BLaER1 (cell line): ENCODE measurements at regions not wholly inside any gene's neighbourhood (a gene's known extent, or its start where the extent isn't known, plus 50 kb on each side); places are given as distances from the start of the nearest gene placed in this dataset.

Experiments
- H3K27ac ChIP-seq: shearing (Covaris generic); formaldehyde crosslinking; 2 replicates; pipeline ENCODE4 v1.8.1; 2022
- H3K27me3 ChIP-seq: shearing (Covaris generic); formaldehyde crosslinking; 2 replicates; pipeline ENCODE4 v1.8.1; 2022
- H3K36me3 ChIP-seq: shearing (Covaris generic); formaldehyde crosslinking; 2 replicates; pipeline ENCODE4 v1.8.1; 2022
- H3K4me1 ChIP-seq: shearing (Covaris generic); formaldehyde crosslinking; 2 replicates; pipeline ENCODE4 v1.8.1; 2022
- H3K4me2 ChIP-seq: shearing (Covaris generic); formaldehyde crosslinking; 2 replicates; pipeline ENCODE4 v1.8.1; 2022
- H3K4me3 ChIP-seq: shearing (Covaris generic); formaldehyde crosslinking; 2 replicates; pipeline ENCODE4 v1.8.1; 2022
- H3K9ac ChIP-seq: shearing (Covaris generic); formaldehyde crosslinking; 2 replicates; pipeline ENCODE4 v1.8.1; 2022
- H3K9me3 ChIP-seq: shearing (Covaris generic); formaldehyde crosslinking; 2 replicates; pipeline ENCODE4 v1.8.1; 2022
- H4K20me1 ChIP-seq: shearing (Covaris generic); formaldehyde crosslinking; 2 replicates; pipeline ENCODE4 v1.8.1; 2022
- Cebpa-rat ChIP-seq: shearing (Covaris generic); IDR thresholded peaks from 2 replicates; pipeline ENCODE4 v1.8.1; 2022

DNA sequence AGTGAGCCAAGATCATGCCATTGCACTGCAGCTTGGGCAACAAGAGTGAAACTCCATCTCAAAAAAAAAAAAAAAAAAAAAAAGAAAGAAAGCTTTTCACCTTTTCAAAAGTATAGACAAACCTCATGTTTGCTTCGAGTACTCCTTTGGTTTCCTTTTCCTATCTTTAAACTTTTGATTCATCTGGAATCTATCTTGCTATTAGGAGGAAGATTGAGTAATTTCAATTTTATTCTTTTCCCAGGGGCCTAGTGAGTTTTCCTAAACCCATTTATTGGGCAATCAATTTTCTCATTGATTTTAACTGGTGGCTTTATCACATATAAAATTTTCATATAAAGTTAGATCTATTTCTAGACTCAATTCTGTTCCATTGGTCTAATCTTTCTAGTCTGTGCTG lies 190.5 kb upstream of the VEPH1 start:
- no peak overlapping the region for H3K4me3 ChIP-seq
- no peaks in the 10 kb centered on the region for H3K36me3 ChIP-seq
- H3K27me3 ChIP-seq, result no peaks in the 10 kb centered on the region
- no peak overlapping the region for H3K27ac ChIP-seq
- H3K4me2 ChIP-seq, result no peak overlapping the region
- no peak for TF ChIP-seq Cebpa-rat
- H3K9me3 ChIP-seq, result peaks cover 15% of the 10 kb centered on the region
- H3K4me1 ChIP-seq, result peaks cover 11% of the 10 kb centered on the region
- no peaks in the 10 kb centered on the region for H4K20me1 ChIP-seq
- H3K9ac ChIP-seq, result no peak overlapping the region

DNA sequence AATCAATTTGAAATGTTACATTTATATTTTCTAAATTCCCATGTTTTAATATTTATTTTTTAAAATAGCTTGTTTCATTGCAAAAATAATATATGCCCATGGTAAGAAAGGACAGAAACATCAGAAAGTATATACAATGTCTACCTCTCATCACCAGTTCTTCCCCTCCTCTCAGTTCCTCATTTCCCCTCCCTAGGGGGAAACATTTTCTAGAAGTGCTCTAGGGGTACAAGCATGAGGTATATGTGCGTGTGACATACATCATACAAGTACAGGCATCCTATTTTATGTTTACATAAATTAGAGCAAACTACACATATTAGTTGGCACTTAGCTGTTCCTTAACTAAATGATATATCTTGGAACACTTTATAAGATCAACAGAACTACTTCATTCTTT lies 189.3 kb upstream of the VEPH1 start:
- Histone ChIP-seq H3K4me1 (no peaks in the 10 kb centered on the region), H3K9me3 (peaks cover 7% of the 10 kb centered on the region), H4K20me1 (no peaks in the 10 kb centered on the region), H3K27me3 (no peaks in the 10 kb centered on the region), H3K4me3 (no peak overlapping the region), H3K9ac (no peak overlapping the region), H3K4me2 (no peak overlapping the region), H3K36me3 (no peaks in the 10 kb centered on the region), H3K27ac (no peak overlapping the region)
- no peak for TF ChIP-seq Cebpa-rat

DNA sequence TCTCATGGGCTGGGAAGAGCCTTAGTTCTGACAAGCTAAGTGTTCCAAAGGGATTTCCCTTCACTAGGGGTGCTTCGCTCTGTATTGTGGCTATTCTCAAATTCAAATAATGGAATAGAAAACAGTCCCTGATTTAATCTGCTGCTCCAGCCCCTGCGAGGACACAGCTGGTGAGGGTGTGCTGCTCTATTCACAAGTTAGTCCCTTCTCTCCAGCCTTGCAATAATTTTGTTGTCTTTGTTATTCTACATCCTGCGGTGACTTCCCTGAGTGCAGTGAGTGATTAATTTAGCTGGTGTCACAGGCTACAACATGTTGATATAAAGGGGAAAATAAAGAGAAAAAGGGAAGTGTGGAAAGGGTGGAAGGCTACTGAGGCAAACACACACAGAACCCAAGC lies 180.5 kb upstream of the VEPH1 start:
- H3K27ac ChIP-seq, result no peak overlapping the region
- H3K4me2 ChIP-seq, result peak overlapping the region; percentile 54

DNA sequence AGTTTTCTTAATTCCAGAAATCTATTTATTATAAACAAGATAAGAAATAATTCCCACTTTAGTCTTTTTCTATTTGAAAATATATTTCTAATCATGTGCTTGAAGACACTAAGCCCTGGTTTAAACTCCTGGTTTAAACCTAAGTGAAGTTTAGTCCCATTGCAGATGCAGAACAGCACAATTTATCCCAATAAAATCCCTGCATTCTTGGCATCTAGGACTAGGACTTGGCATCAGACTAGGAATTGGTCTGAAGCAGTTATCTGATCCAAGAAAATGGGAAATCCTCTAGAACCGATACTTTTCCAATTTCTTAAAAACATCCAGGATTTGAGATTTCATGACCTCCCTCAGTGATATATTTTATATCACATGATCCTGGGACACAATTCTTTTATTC lies 168.8 kb upstream of the VEPH1 start:
- no peaks in the 10 kb centered on the region for H3K4me1 ChIP-seq
- no peak for TF ChIP-seq Cebpa-rat
- no peak overlapping the region for H3K4me2 ChIP-seq
- H3K36me3 ChIP-seq, result no peaks in the 10 kb centered on the region
- no peak overlapping the region for H3K4me3 ChIP-seq
- no peaks in the 10 kb centered on the region for H3K27me3 ChIP-seq
- H3K9ac ChIP-seq, result no peak overlapping the region
- H3K9me3 ChIP-seq, result no peaks in the 10 kb centered on the region
- H4K20me1 ChIP-seq, result no peaks in the 10 kb centered on the region
- H3K27ac ChIP-seq, result no peak overlapping the region

More for the DNA sequence above, 180.5 kb upstream of the VEPH1 start:
- Histone ChIP-seq H3K9me3 (peaks cover 19% of the 10 kb centered on the region), H3K4me1 (peaks cover 19% of the 10 kb centered on the region), H3K36me3 (no peaks in the 10 kb centered on the region), H3K9ac (no peak overlapping the region), H4K20me1 (no peaks in the 10 kb centered on the region), H3K4me3 (no peak overlapping the region), H3K27me3 (no peaks in the 10 kb centered on the region)
- TF ChIP-seq Cebpa-rat, result no peak

DNA sequence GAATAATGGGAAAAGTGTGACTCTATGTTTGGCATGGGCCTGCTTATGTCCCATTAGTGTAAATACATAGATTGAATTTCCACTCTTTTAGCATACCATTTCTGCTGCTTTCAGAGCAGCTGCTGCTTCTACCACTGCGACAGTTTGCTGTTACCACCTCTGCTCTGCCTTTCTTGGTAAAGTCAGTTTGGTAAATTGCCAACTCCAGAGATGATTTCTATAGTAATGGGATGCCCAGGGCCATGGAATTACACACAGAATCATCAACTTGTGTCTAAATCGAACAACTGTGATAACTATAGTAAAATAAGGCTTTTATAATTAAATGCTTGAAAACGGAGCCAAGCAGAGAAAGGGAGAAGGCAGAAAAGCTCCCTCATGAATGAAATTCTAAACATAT lies 168.4 kb upstream of the VEPH1 start:
- H3K4me3 ChIP-seq, result no peak overlapping the region
- H3K9me3 ChIP-seq, result no peaks in the 10 kb centered on the region
- H3K4me1 ChIP-seq, result no peaks in the 10 kb centered on the region
- TF ChIP-seq Cebpa-rat, result no peak
- H3K4me2 ChIP-seq, result no peak overlapping the region
- H3K27ac ChIP-seq, result no peak overlapping the region
- H3K27me3 ChIP-seq, result no peaks in the 10 kb centered on the region
- H3K36me3 ChIP-seq, result no peaks in the 10 kb centered on the region
- no peaks in the 10 kb centered on the region for H4K20me1 ChIP-seq
- no peak overlapping the region for H3K9ac ChIP-seq

DNA sequence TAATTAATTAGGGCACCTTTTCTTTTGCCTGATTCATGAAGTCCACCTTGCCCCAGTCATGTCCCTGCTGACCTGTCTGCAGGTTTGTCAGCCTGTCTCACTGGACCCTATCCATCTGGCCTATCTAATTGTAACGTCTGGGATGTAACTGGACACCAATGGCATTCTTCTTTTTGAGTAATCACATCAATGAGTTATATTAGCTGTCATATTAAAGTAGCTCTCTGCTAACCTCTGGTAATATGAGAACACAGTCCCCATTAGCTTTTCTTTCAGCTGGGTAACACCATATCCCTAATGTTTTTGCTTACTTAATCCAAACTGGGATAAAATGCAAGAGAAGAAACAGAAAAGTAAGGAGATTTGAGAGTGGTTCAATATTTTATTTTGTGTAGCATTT lies 166.2 kb upstream of the VEPH1 start:
- Histone ChIP-seq H3K9ac (no peak overlapping the region), H4K20me1 (no peaks in the 10 kb centered on the region), H3K9me3 (no peaks in the 10 kb centered on the region), H3K36me3 (no peaks in the 10 kb centered on the region), H3K4me3 (no peak overlapping the region), H3K4me2 (no peak overlapping the region), H3K27ac (no peak overlapping the region), H3K4me1 (no peaks in the 10 kb centered on the region), H3K27me3 (no peaks in the 10 kb centered on the region)
- no peak for TF ChIP-seq Cebpa-rat

DNA sequence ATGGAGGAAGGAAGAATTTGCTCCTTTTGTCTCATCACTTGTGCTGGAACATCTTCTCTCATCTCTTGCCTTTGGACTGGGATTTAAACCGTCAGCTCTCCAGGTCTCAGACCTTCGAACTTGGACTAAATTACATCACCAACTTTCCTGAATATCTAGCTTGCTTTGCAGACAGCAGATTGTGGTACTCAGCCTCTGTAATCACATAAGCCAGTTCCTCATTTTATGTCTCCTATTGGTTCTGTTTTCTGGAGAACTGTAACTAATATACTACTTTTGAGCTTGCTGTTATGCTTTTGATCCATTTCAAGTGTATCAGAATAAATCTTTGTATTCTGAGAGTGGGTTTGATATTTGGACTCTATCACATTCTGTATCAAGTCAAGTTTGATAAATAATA lies 164.3 kb upstream of the VEPH1 start:
- TF ChIP-seq Cebpa-rat, result no peak
- H3K27me3 ChIP-seq, result no peaks in the 10 kb centered on the region
- no peak overlapping the region for H3K9ac ChIP-seq
- no peak overlapping the region for H3K4me3 ChIP-seq
- no peaks in the 10 kb centered on the region for H3K36me3 ChIP-seq
- no peaks in the 10 kb centered on the region for H3K9me3 ChIP-seq
- H4K20me1 ChIP-seq, result no peaks in the 10 kb centered on the region
- H3K4me2 ChIP-seq, result no peak overlapping the region
- no peaks in the 10 kb centered on the region for H3K4me1 ChIP-seq
- H3K27ac ChIP-seq, result no peak overlapping the region

DNA sequence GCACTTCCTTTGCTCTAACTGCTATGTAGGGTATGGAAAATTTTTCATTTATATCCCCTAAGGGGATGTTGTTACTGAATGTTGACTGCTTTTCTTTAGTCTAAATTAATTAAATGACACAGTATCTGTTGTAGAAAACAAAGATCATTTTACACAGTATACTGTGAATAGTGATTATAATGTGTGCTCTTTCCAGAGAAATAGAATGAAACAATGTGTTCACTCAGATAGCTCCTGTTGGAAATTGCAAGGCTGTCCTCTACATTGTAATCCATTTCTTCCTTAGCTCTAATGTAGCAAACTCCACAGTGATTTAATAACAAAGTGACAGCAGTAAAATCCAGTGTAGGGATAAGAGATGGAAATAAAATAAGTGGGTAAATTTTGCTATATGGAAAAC lies 159.0 kb upstream of the VEPH1 start:
- Histone ChIP-seq H3K36me3 (no peaks in the 10 kb centered on the region), H3K4me3 (no peak overlapping the region), H3K27me3 (no peaks in the 10 kb centered on the region), H4K20me1 (no peaks in the 10 kb centered on the region), H3K9ac (no peak overlapping the region), H3K27ac (no peak overlapping the region), H3K4me2 (peak overlapping the region; percentile 24; the same call in 1 of the 2 replicates), H3K9me3 (no peaks in the 10 kb centered on the region), H3K4me1 (peaks cover 8% of the 10 kb centered on the region; the same call in 1 of the 2 replicates)
- no peak for TF ChIP-seq Cebpa-rat

DNA sequence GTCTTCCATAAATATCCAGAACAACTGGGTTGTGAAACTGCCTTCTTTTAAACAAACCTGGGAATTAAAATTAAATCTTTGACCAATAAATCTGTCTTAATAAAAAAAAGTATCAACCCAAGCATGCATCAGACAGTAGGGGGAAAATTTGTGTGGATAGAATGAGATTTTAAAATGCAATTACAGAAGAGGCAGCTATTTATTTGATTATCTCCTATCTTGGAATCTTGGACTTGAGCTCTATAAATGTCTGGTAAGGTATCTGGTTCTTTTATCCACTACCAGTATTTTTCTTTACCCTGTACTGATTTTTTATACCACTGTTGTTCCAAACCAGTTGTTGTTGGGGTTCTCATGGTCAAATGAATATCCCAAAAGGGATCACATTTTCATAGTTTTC lies 157.6 kb upstream of the VEPH1 start:
- TF ChIP-seq Cebpa-rat, result no peak
- H3K4me1 ChIP-seq, result peaks cover 8% of the 10 kb centered on the region; the same call in 1 of the 2 replicates
- H3K4me2 ChIP-seq, result no peak overlapping the region
- H3K36me3 ChIP-seq, result no peaks in the 10 kb centered on the region
- no peak overlapping the region for H3K9ac ChIP-seq
- H4K20me1 ChIP-seq, result no peaks in the 10 kb centered on the region
- no peak overlapping the region for H3K27ac ChIP-seq
- no peaks in the 10 kb centered on the region for H3K9me3 ChIP-seq
- no peaks in the 10 kb centered on the region for H3K27me3 ChIP-seq
- no peak overlapping the region for H3K4me3 ChIP-seq

DNA sequence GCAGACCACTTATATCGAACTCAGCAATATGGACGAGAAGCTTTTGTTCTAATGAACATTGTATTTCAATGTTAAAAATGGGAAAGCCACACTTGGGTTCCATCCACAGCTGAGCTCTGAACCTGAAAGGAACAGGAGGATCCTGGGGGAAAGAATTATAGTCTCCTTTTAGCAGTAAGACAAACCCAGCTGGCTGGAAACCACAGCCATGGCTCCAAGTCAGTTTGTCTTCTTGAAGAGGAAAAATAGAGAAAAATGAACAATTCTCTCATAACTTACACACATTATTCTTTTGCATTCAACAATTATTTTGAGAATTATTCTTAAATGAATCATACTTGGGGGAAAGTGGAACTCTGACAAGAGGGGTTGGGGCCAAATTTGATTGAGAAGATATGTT lies 149.2 kb upstream of the VEPH1 start:
- Histone ChIP-seq H3K4me1 (no peaks in the 10 kb centered on the region), H3K27ac (no peak overlapping the region), H4K20me1 (no peaks in the 10 kb centered on the region), H3K4me3 (no peak overlapping the region), H3K4me2 (no peak overlapping the region), H3K9ac (no peak overlapping the region), H3K36me3 (no peaks in the 10 kb centered on the region), H3K9me3 (no peaks in the 10 kb centered on the region), H3K27me3 (no peaks in the 10 kb centered on the region)
- no peak for TF ChIP-seq Cebpa-rat

DNA sequence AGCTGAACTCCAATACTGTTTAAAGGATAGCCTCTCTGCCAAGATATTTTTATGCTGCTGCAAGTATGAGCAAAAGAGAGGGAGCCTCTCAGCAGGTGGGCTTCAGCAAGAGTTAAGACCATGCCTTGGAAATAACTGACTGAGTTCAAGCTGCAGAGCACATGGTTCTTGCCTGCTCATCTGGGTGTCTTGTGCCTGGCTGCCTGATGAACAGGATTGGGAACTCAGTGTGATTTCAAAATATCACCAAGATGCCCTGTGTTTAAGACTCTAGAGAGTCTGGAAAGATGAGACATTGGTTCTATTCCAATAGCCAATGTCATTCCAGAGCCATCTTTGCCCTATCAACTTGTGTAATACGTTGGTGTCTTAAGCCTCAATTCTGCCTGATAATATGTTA lies 147.5 kb upstream of the VEPH1 start:
- H3K27ac ChIP-seq, result no peak overlapping the region
- H4K20me1 ChIP-seq, result no peaks in the 10 kb centered on the region
- H3K9me3 ChIP-seq, result no peaks in the 10 kb centered on the region
- no peak overlapping the region for H3K4me2 ChIP-seq
- H3K27me3 ChIP-seq, result no peaks in the 10 kb centered on the region
- no peaks in the 10 kb centered on the region for H3K36me3 ChIP-seq
- no peak overlapping the region for H3K4me3 ChIP-seq
- no peak for TF ChIP-seq Cebpa-rat
- no peaks in the 10 kb centered on the region for H3K4me1 ChIP-seq
- no peak overlapping the region for H3K9ac ChIP-seq
